H1 (cell line): ENCODE measurements at regions not wholly inside any gene's neighbourhood (a gene's known extent, or its start where the extent isn't known, plus 50 kb on each side); places are given as distances from the start of the nearest gene placed in this dataset.

Experiments
- CTCF ChIA-PET: fragments of 300-600 bp; sonication (Branson Sonifier 250); formaldehyde crosslinking; loops from one replicate; lab custom pipeline; 2021; ENCODE audit not compliant: partially characterized antibody; lab: Charles Lee
- POLR2A ChIA-PET: fragments of 300-600 bp; sonication (Branson Sonifier 250); formaldehyde crosslinking; loops from one replicate; lab custom pipeline; 2021; ENCODE audit warnings: inconsistent platforms; ENCODE audit not compliant: partially characterized antibody; lab: Charles Lee
- DNase-seq, 2 experiments: peaks; one replicate each; pipeline versions ENCODE4 v3.0.0 to v3.0.0-alpha.2; 2010 to 2022; ENCODE audit warnings: low spot score in 2 of 2, low read depth in 1 of 2, mixed read lengths in 1 of 2
- FAIRE-seq: peaks from 2 replicates; lab custom pipeline; 2011; peaks lifted over from hg19 to GRCh38; lab: Jason Lieb, UNC
- H2AFZ ChIP-seq: 2 replicates; pipeline ENCODE4 v1.8.1; 2012; ENCODE audit warnings: low read length, inconsistent platforms
- H2AK5ac ChIP-seq: 2 replicates; pipeline ENCODE4 v1.6.1; 2013; ENCODE audit warnings: low read depth, low read length
- H2BK120ac ChIP-seq: replicated peaks from 2 replicates; pipeline ENCODE3; 2013; ENCODE audit warnings: low read depth, low read length, inconsistent platforms
- H2BK12ac ChIP-seq: 2 replicates; pipeline ENCODE4 v1.6.1; 2013; ENCODE audit warnings: low read depth, low read length
- H2BK15ac ChIP-seq: 2 replicates; pipeline ENCODE4 v1.6.1; 2013; ENCODE audit warnings: low read length
- H2BK20ac ChIP-seq: 2 replicates; pipeline ENCODE4 v1.6.1; 2013; ENCODE audit warnings: low read length
- H2BK5ac ChIP-seq: 2 replicates; pipeline ENCODE4 v1.6.1; 2013; ENCODE audit warnings: low read depth, low read length
- H3K14ac ChIP-seq: 2 replicates; pipeline ENCODE4 v1.6.1; 2013; ENCODE audit warnings: inconsistent platforms; ENCODE audit not compliant: insufficient read length
- H3K18ac ChIP-seq: 2 replicates; pipeline ENCODE4 v1.6.1; 2013; ENCODE audit warnings: low read length; ENCODE audit errors: extremely low read depth
- H3K23ac ChIP-seq: 2 replicates; pipeline ENCODE4 v1.6.1; 2013; ENCODE audit warnings: inconsistent platforms; ENCODE audit not compliant: insufficient read length
- H3K23me2 ChIP-seq: 2 replicates; pipeline ENCODE4 v1.6.1; 2013; ENCODE audit warnings: low read depth, low read length
- H3K27ac ChIP-seq: 2 replicates; pipeline ENCODE4 v1.6.1; 2011; ENCODE audit warnings: low read depth, low read length, inconsistent platforms
- H3K27me3 ChIP-seq, 4 experiments: replicated peaks in 1 of 4; 1 replicate in 1 of 4; 2 replicates in 3 of 4; pipeline versions ENCODE4 v1.6.1 to v1.8.1; 2011 to 2013; ENCODE audit warnings: low read length in 3 of 4, mild to moderate bottlenecking in 3 of 4, inconsistent platforms in 2 of 4, mixed read lengths in 2 of 4, moderate library complexity in 1 of 4; ENCODE audit not compliant: control insufficient read depth in 3 of 4, insufficient read depth in 3 of 4; ENCODE audit errors: extremely low read depth in 1 of 4
- H3K36me3 ChIP-seq, 4 experiments: 2 replicates each; pipeline versions ENCODE4 v1.6.1 to v1.8.1; 2011 to 2013; ENCODE audit warnings: mild to moderate bottlenecking in 4 of 4, low read length in 3 of 4, moderate library complexity in 2 of 4, control low read depth in 1 of 4, inconsistent platforms in 1 of 4; ENCODE audit not compliant: insufficient read depth in 4 of 4, control insufficient read depth in 2 of 4
- H3K4ac ChIP-seq: replicated peaks from 2 replicates; pipeline ENCODE3; 2013; ENCODE audit warnings: low read length, low read depth, mixed read lengths, inconsistent platforms; ENCODE audit not compliant: insufficient read length
- H3K4me1 ChIP-seq, 4 experiments: replicated peaks in 1 of 4; 1 replicate in 1 of 4; 2 replicates in 3 of 4; pipeline versions ENCODE4 v1.6.1 to v1.8.1; 2011 to 2013; ENCODE audit warnings: low read length in 3 of 4, inconsistent platforms in 2 of 4, mixed read lengths in 1 of 4; ENCODE audit not compliant: insufficient read depth in 4 of 4, control insufficient read depth in 3 of 4
- H3K4me2 ChIP-seq, 2 experiments: 2 replicates each; pipeline versions ENCODE4 v1.6.1 to v1.8.1; 2011 to 2013; ENCODE audit warnings: low read depth in 2 of 2, low read length in 2 of 2, control low read depth in 1 of 2, inconsistent platforms in 1 of 2, mild to moderate bottlenecking in 1 of 2; ENCODE audit not compliant: insufficient read depth in 1 of 2
- H3K4me3 ChIP-seq, 4 experiments: fragments of 200-600, 300-600 bp in 1 of 4; sonication (generic), shearing (Covaris generic), sonication (Bioruptor Twin) in 1 of 4; 2 replicates each; pipeline versions ENCODE4 v1.5.1 to v1.8.1; 2011 to 2016; ENCODE audit warnings: low read length in 4 of 4, low read depth in 3 of 4, control low read depth in 2 of 4, inconsistent platforms in 2 of 4, mild to moderate bottlenecking in 2 of 4, mixed read lengths in 1 of 4, moderate library complexity in 1 of 4; ENCODE audit not compliant: insufficient read depth in 2 of 4; ENCODE audit errors: extremely low read depth in 1 of 4
- H3K56ac ChIP-seq: replicated peaks from 2 replicates; pipeline ENCODE3; 2013; ENCODE audit warnings: low read depth, mild to moderate bottlenecking, mixed read lengths, low read length, inconsistent platforms; ENCODE audit not compliant: insufficient read length
- H3K79me1 ChIP-seq: 2 replicates; pipeline ENCODE4 v1.6.1; 2013; ENCODE audit warnings: low read depth, low read length, control low read depth
- H3K79me2 ChIP-seq, 2 experiments: 2 replicates each; pipeline versions ENCODE4 v1.6.1 to v1.8.1; 2012 to 2013; ENCODE audit warnings: low read length in 2 of 2, mild to moderate bottlenecking in 2 of 2, inconsistent platforms in 1 of 2; ENCODE audit not compliant: insufficient read depth in 2 of 2, control insufficient read depth in 1 of 2
- H3K9ac ChIP-seq, 4 experiments: replicated peaks in 1 of 4; 1 replicate in 1 of 4; 2 replicates in 3 of 4; pipeline versions ENCODE4 v1.6.1 to v1.8.1; 2011 to 2013; ENCODE audit warnings: low read depth in 3 of 4, low read length in 3 of 4, control low read depth in 2 of 4, mild to moderate bottlenecking in 2 of 4, moderate library complexity in 2 of 4, inconsistent platforms in 1 of 4; ENCODE audit errors: extremely low read depth in 1 of 4
- H3K9me3 ChIP-seq, 2 experiments: 2 replicates each; pipeline versions ENCODE4 v1.6.1 to v1.8.1; 2012 to 2013; ENCODE audit warnings: mild to moderate bottlenecking in 2 of 2, moderate library complexity in 2 of 2, control low read depth in 1 of 2, inconsistent platforms in 1 of 2, low read depth in 1 of 2, low read length in 1 of 2, mixed read lengths in 1 of 2; ENCODE audit not compliant: insufficient read depth in 2 of 2
- H4K20me1 ChIP-seq, 2 experiments: replicated peaks in 1 of 2; 2 replicates each; pipeline versions ENCODE3 to v1.8.1; 2011 to 2013; ENCODE audit warnings: inconsistent platforms in 2 of 2, low read length in 2 of 2, mild to moderate bottlenecking in 1 of 2; ENCODE audit not compliant: insufficient read depth in 2 of 2, control insufficient read depth in 1 of 2
- H4K5ac ChIP-seq: 2 replicates; pipeline ENCODE4 v1.6.1; 2013; ENCODE audit warnings: low read length, low read depth, mixed read lengths, inconsistent platforms; ENCODE audit not compliant: insufficient read length
- H4K8ac ChIP-seq: 2 replicates; pipeline ENCODE4 v1.8.0; 2013; ENCODE audit warnings: mild to moderate bottlenecking, moderate library complexity, low read length, inconsistent platforms; ENCODE audit not compliant: insufficient read depth; ENCODE audit errors: extremely low read depth
- H4K91ac ChIP-seq: replicated peaks from 2 replicates; pipeline ENCODE3; 2013; ENCODE audit warnings: low read length, mixed read lengths, inconsistent platforms; ENCODE audit not compliant: insufficient read length
- BACH1 ChIP-seq: IDR thresholded peaks from 2 replicates; pipeline ENCODE4 v1.6.1; 2012; ENCODE audit warnings: low read length, improper control_type of control experiment
- CHD2 ChIP-seq: IDR thresholded peaks from 2 replicates; pipeline ENCODE4 v1.6.1; 2012; ENCODE audit warnings: low read length, improper control_type of control experiment
- CTBP2 ChIP-seq: IDR thresholded peaks from 2 replicates; pipeline ENCODE4 v1.7.0; 2011; ENCODE audit warnings: borderline replicate concordance, mild to moderate bottlenecking, moderate library complexity, mixed read lengths, low read length; ENCODE audit not compliant: insufficient read depth, insufficient read length
- EGR1 ChIP-seq: IDR thresholded peaks from 2 replicates; pipeline ENCODE4 v1.6.1; 2011; ENCODE audit warnings: low read depth, low read length, borderline replicate concordance
- GTF2F1 ChIP-seq: IDR thresholded peaks from 2 replicates; pipeline ENCODE4 v1.6.1; 2012; ENCODE audit warnings: low read depth, low read length, improper control_type of control experiment, borderline replicate concordance
- KDM1A ChIP-seq: fragments of 200-600, 300-600 bp; sonication (generic); IDR thresholded peaks from 2 replicates; pipeline ENCODE4 v1.7.1; 2016; ENCODE audit warnings: mild to moderate bottlenecking, low read length, borderline replicate concordance
- KDM4A ChIP-seq: IDR thresholded peaks from one replicate; pipeline ENCODE4 v1.7.1; 2012; ENCODE audit warnings: low read depth, mild to moderate bottlenecking, moderate library complexity, low read length, inconsistent platforms; ENCODE audit not compliant: severe bottlenecking
- NANOG ChIP-seq: IDR thresholded peaks from 2 replicates; pipeline ENCODE4 v1.6.1; 2011; ENCODE audit warnings: low read length, low read depth, mild to moderate bottlenecking, inconsistent platforms; ENCODE audit not compliant: insufficient read depth, poor library complexity, severe bottlenecking
- NRF1 ChIP-seq: IDR thresholded peaks from 2 replicates; pipeline ENCODE4 v1.6.1; 2011; ENCODE audit warnings: mild to moderate bottlenecking, low read depth, low read length, improper control_type of control experiment
- RBBP5 ChIP-seq: IDR thresholded peaks from 2 replicates; pipeline ENCODE4 v1.7.1; 2012; ENCODE audit warnings: low read depth, mild to moderate bottlenecking, inconsistent platforms, low read length, moderate library complexity, borderline replicate concordance
- SRF ChIP-seq: IDR thresholded peaks from 2 replicates; pipeline ENCODE4 v1.6.1; 2011; ENCODE audit warnings: mild to moderate bottlenecking, low read depth, low read length, moderate library complexity
- TBP ChIP-seq: IDR thresholded peaks from 2 replicates; pipeline ENCODE4 v1.6.1; 2011; ENCODE audit warnings: low read depth, low read length, improper control_type of control experiment
- TCF12 ChIP-seq: IDR thresholded peaks from 2 replicates; pipeline ENCODE4 v1.6.1; 2011; ENCODE audit warnings: low read depth, mild to moderate bottlenecking, low read length
- WGBS, 2 experiments: shearing (Covaris generic) in 1 of 2; methylation state at CpG; one replicate each; pipeline versions ENCODE4 v1.1.6 to v1.1.7; 2013 to 2015; ENCODE audit warnings: low lambda C conversion rate in 2 of 2, mixed read lengths in 2 of 2, inconsistent platforms in 1 of 2, low coverage in 1 of 2, missing lambda C conversion rate in 1 of 2; ENCODE audit not compliant: insufficient replicate concordance in 2 of 2, insufficient coverage in 1 of 2, insufficient read length in 1 of 2; ENCODE audit errors: extremely low coverage in 1 of 2, missing lambda C conversion rate in 1 of 2; 5-methylcytosine and 5-hydroxymethylcytosine counted together

DNA sequence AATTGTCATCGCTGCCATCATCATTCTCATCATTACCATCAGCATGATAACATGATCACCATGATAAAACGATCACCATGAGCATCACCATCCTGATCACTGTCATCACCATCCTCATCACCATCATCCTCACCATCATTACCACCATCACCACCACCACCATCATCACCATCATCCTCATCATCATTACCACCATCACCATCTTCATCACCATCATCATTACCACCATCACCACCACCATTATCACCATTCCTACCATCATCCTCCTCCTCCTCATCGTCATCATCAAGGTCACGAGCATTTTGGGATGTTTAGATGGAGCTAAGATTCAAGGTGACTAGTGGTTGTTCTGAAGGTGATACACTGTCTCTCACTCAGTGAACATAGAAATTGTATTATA lies 221.0 kb downstream of the FOXL1 start:
- Histone ChIP-seq H3K56ac (no peak overlapping the region), H2AFZ (no peak overlapping the region), H4K20me1 (peaks cover 0 to 6% of the 10 kb centered on the region in 2 experiments), H3K18ac (no peak overlapping the region), H2BK5ac (no peak overlapping the region), H3K4me1 (peaks cover 0 to 8% (median 1%) of the 10 kb centered on the region in 4 experiments; a peak in 2 of 7 replicates), H4K5ac (no peak overlapping the region), H2BK20ac (no peak overlapping the region), H3K4me2 (no peak overlapping the region), H3K14ac (no peak overlapping the region), H3K9ac (no peak overlapping the region), H3K4ac (no peak overlapping the region), H2AK5ac (no peak overlapping the region), H3K4me3 (no peak overlapping the region), H3K23me2 (peaks cover 7% of the 10 kb centered on the region; the same call in 1 of the 2 replicates), H3K79me2 (no peaks in the 10 kb centered on the region), H3K9me3 (no peaks in the 10 kb centered on the region), H4K8ac (no peak overlapping the region), H2BK12ac (no peak overlapping the region), H2BK15ac (no peak overlapping the region), H3K79me1 (no peaks in the 10 kb centered on the region), H3K36me3 (no peaks in the 10 kb centered on the region), H3K23ac (no peak overlapping the region), H3K27ac (no peak overlapping the region), H3K27me3 (peaks cover 0 to 8% (median 4%) of the 10 kb centered on the region in 4 experiments; a peak in 5 of 7 replicates), H4K91ac (no peak overlapping the region), H2BK120ac (no peak overlapping the region)
- no peak for DNase-seq
- TF ChIP-seq EGR1 = no peak
- TF ChIP-seq GTF2F1 = no peak
- no peak for TF ChIP-seq TCF12
- no peak for TF ChIP-seq CTBP2
- no peak for TF ChIP-seq CHD2
- no peak for TF ChIP-seq TBP
- TF ChIP-seq SRF = no peak
- TF ChIP-seq KDM4A = no peak
- no peak for TF ChIP-seq RBBP5
- no peak for TF ChIP-seq KDM1A
- TF ChIP-seq BACH1 = no peak
- TF ChIP-seq NANOG = no peak
- TF ChIP-seq NRF1 = no peak
- 96% methylated on average over 4 of the region's 4 CpGs; no CpG with 5 or more reads in 1 of the 2 experiments for WGBS, 2 experiments
- ChIA-PET CTCF (no interaction called here), POLR2A (no interaction called here)
- FAIRE-seq = no peak
